Cardiac fibroblast (primary cell): ENCODE measurements at regions not wholly inside any gene's neighbourhood (a gene's known extent, or its start where the extent isn't known, plus 50 kb on each side); places are given as distances from the start of the nearest gene placed in this dataset.
A peak's percentile ranks its signal among the peaks of the same experiment; 100 is the strongest.

Source experiments
- DNase-seq, 2 donors: peaks; one replicate each; pipeline versions ENCODE4 v3.0.0 to v3.0.0-alpha.2; 2010; ENCODE audit warnings: low read depth in 2 of 2
- H3K4me3 ChIP-seq, 2 donors: replicated peaks in 1 of 2; 1 replicate in 1 of 2; 2 replicates in 1 of 2; pipeline ENCODE4 v1.5.1; 2011; ENCODE audit warnings: low read depth in 2 of 2, low read length in 2 of 2, mild to moderate bottlenecking in 2 of 2, moderate library complexity in 1 of 2
- TF ChIP-seq, protein P1 (sequence below): IDR thresholded peaks from one replicate; pipeline ENCODE4 v1.5.1; 2011; ENCODE audit warnings: low read depth, mild to moderate bottlenecking, low read length, inconsistent platforms

DNA sequence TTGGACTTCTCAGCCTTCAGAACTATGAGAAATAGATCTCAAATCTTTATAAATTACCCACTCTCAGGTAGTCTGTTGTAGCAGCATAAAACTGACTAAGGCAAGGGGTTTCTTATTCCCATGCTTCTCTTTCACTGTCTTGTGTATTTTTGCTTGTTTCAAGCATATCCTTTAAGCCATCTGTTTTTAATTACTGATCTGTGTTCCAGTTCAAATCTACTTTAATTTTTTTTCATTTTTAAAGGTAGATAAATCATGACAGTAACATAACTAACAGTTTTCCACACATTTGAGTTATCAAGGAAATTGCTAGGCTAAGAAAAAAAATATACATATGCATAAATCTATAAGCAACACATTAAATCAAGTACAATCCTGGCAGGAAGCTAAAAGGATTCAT lies 317.9 kb upstream of the TNP1 start:
- TF ChIP-seq, protein P1, sequence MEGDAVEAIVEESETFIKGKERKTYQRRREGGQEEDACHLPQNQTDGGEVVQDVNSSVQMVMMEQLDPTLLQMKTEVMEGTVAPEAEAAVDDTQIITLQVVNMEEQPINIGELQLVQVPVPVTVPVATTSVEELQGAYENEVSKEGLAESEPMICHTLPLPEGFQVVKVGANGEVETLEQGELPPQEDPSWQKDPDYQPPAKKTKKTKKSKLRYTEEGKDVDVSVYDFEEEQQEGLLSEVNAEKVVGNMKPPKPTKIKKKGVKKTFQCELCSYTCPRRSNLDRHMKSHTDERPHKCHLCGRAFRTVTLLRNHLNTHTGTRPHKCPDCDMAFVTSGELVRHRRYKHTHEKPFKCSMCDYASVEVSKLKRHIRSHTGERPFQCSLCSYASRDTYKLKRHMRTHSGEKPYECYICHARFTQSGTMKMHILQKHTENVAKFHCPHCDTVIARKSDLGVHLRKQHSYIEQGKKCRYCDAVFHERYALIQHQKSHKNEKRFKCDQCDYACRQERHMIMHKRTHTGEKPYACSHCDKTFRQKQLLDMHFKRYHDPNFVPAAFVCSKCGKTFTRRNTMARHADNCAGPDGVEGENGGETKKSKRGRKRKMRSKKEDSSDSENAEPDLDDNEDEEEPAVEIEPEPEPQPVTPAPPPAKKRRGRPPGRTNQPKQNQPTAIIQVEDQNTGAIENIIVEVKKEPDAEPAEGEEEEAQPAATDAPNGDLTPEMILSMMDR: no peak
- H3K4me3 ChIP-seq: no peak overlapping the region
- DNase-seq: no peak

DNA sequence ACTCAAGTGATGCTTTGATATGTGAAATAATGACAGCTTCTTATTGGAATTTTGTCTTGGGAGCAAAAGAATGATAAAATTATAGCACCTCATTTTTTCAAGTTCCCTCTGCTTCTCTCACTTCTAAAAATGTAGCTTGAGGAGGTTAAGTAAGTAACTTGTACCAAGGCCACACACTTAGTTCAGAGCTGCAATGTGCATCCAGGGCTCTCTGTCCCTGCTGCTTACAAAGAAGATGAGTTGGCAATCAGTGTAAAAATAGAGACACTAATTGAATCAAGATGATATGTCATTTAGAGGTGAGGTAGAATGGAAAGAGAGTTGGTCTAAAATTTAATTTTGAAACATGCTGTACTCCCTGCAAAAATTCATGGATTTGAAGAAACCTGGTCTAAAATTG lies 312.0 kb upstream of the TNP1 start:
- TF ChIP-seq, protein P1: no peak
- DNase-seq: no peak
- no peak overlapping the region for H3K4me3 ChIP-seq

DNA sequence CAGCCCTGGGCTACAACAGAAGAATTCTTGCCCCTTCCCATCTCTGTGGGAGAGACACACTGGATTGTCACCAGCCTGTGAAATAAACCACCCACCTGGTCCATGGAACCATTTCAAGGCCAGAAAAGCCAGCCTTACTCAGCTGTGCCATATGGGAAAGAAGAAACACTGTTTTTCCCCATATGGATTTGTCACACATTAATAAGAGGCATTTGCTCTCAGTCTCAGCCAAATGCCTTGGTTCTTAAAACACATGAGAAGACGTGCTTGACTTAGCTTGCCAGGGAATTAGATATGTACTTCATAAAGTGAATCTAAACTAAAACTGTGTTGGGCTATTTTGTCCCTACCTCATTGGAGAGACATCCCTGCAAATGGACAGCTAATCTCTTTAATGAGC lies 308.6 kb upstream of the TNP1 start:
- TF ChIP-seq, protein P1: no peak
- no peak overlapping the region for H3K4me3 ChIP-seq
- DNase-seq: no peak

DNA sequence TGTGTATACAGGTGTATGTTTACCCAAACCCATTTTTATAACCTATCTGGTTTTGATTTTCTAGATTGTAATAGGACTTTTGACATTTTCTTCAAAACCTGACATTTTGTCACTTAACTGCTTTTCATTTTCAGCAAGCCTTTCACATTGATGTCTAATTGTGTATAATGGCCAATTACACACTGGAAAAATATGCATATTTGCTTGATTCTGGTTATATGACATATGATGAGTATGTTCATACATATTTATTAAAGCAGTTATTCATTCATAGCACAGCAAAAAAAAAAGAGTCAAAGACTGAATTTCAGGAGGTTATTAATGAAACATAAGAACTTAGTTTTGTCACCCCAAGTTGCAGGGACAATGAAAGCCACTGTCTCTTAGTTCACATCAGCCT lies 307.7 kb upstream of the TNP1 start:
- DNase-seq: no peak
- H3K4me3 ChIP-seq: no peak overlapping the region
- TF ChIP-seq, protein P1: no peak

DNA sequence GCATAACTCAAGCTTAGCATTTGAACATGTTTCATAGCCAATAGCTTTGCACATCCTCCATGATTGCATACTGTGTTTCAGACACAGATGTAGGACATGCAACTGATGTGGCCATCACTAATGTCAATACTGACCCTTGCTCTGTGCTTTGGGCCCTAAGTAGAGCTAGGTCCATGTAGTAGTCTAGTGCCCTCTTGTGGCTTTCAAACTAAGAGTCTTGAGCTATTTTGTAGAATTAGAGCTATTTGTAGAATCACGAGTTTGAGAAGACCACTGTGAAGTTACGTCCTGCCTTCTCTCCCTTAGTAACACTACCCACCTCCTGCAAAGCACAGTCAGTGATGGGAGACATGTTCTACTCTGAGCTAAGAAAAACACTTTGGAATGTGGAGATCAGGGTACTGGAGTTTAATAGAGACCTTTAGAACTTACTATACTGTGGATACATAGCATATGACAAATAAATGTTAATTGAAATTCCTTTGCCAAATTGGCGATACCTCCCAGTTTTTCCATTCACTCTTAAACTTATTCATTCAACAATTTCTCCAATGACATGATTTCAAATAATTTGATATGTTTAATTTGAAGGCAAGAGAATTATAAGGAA lies 306.5 kb upstream of the TNP1 start:
- TF ChIP-seq, protein P1: peak; percentile 64
- DNase-seq: peak; percentile 68 to 76
- H3K4me3 ChIP-seq: no peak overlapping the region

DNA sequence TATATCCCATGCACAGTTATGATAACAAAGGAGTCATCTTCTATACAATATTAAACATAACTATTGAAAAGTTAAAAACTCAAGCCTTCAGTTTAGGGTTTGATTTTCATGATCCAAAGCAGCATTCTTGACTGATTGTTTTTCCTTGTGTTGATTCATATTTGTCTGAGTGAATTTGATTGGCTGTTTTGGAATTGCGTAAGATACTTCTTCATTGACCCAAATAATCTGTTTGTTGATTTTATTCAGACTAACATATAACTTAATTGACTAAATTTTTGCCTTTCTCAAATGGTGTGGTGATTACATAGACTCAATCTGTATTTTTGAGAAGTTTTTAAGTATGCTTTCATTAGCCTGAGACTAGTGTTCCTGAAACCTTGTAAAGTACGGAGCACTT lies 305.7 kb upstream of the TNP1 start:
- peak in 1 of 2 donors; percentile 22 for DNase-seq
- no peak overlapping the region for H3K4me3 ChIP-seq
- TF ChIP-seq, protein P1: no peak

DNA sequence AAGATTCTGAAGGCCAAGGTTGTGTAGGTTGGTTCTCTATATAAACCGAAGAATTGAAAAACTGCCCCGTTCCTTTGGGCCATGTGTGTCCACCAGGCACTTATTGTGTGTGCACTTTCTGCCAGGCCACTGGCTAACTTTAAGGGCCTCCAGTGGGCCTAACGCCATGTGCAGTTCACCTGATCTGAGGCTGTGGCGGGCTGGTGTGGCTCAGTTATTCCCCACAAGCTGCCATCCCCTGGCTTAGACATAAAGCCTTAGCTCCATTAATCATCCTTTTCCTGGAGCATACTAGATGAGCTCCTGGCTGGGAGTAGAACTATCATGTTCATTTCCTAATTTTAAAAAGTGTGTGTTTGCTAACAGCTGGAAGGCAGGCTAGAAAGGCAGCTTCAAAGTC lies 304.1 kb upstream of the TNP1 start:
- TF ChIP-seq, protein P1: no peak
- no peak for DNase-seq
- no peak overlapping the region for H3K4me3 ChIP-seq
